ENCODE measurements at regions not wholly inside any gene's neighbourhood (a gene's known extent, or its start where the extent isn't known, plus 50 kb on each side); places are given as distances from the start of the nearest gene placed in this dataset.

GRCh38 chr4:24727390-24728224 is 67.8 kb upstream of the SOD3 start:
- Histone ChIP-seq H3K4me2 (ENCODE audit: low read depth, low read length) (no peak overlapping the region), H3K9me3 (replicated peaks; ENCODE audit: insufficient read depth, low read length) (no peaks in the 10 kb centered on the region), H3F3A (ENCODE audit: insufficient read depth, low read length) (no peaks in the 10 kb centered on the region), H3K4me3 (ENCODE audit: low read length) (no peak overlapping the region), H4K20me1 (ENCODE audit: insufficient read depth, low read length) (no peaks in the 10 kb centered on the region), H3K27me3 (replicated peaks; ENCODE audit: insufficient read depth, low read length) (no peaks in the 10 kb centered on the region), H3K79me2 (ENCODE audit: low read length) (no peaks in the 10 kb centered on the region), H2AFZ (ENCODE audit: low read length) (no peak overlapping the region), H3K9ac (ENCODE audit: low read length) (no peak overlapping the region), H3K4me1 (ENCODE audit: low read length) (no peaks in the 10 kb centered on the region), H3K9me2 (replicated peaks; ENCODE audit: insufficient read depth, low read length) (no peaks in the 10 kb centered on the region), H3K36me3 (replicated peaks; ENCODE audit: insufficient read depth, low read length) (no peaks in the 10 kb centered on the region), H3K27ac (ENCODE audit: low read length) (no peak overlapping the region)
- no peak for TF ChIP-seq EZH2 (optimal IDR thresholded peaks at IDR 0.05; ENCODE audit: low read depth, low read length)
- no peak for TF ChIP-seq EZH2phosphoT487 (IDR thresholded peaks at IDR 0.05; ENCODE audit: low read length)
- TF ChIP-seq CTCF (IDR thresholded peaks at IDR 0.05; ENCODE audit: low read length) = no peak
- no peak for DNase-seq

- Histone ChIP-seq H3K27me3 (replicated peaks; ENCODE audit: insufficient read depth, low read length) (no peaks in the 10 kb centered on the region), H3K9me2 (replicated peaks; ENCODE audit: insufficient read depth, low read length) (no peaks in the 10 kb centered on the region), H3K79me2 (ENCODE audit: low read length) (no peaks in the 10 kb centered on the region), H3F3A (ENCODE audit: insufficient read depth, low read length) (no peaks in the 10 kb centered on the region), H3K27ac (ENCODE audit: low read length) (no peak overlapping the region), H2AFZ (ENCODE audit: low read length) (no peak overlapping the region), H4K20me1 (ENCODE audit: insufficient read depth, low read length) (no peaks in the 10 kb centered on the region), H3K36me3 (replicated peaks; ENCODE audit: insufficient read depth, low read length) (no peaks in the 10 kb centered on the region), H3K4me2 (ENCODE audit: low read depth, low read length) (no peak overlapping the region), H3K4me3 (ENCODE audit: low read length) (no peak overlapping the region), H3K9ac (ENCODE audit: low read length) (no peak overlapping the region), H3K9me3 (replicated peaks; ENCODE audit: insufficient read depth, low read length) (no peaks in the 10 kb centered on the region), H3K4me1 (ENCODE audit: low read length) (no peaks in the 10 kb centered on the region)
- no peak for DNase-seq
- TF ChIP-seq CTCF (IDR thresholded peaks at IDR 0.05; ENCODE audit: low read length) = no peak
Measured at GRCh38 chr4:24729119-24729730, 66.1 kb upstream of the SOD3 start.

- Histone ChIP-seq H3K27me3 (replicated peaks; ENCODE audit: insufficient read depth, low read length) (no peaks in the 10 kb centered on the region), H3K4me2 (ENCODE audit: low read depth, low read length) (no peak overlapping the region), H3K4me3 (ENCODE audit: low read length) (no peak overlapping the region), H3K27ac (ENCODE audit: low read length) (no peak overlapping the region), H3K9me3 (replicated peaks; ENCODE audit: insufficient read depth, low read length) (no peaks in the 10 kb centered on the region), H3K36me3 (replicated peaks; ENCODE audit: insufficient read depth, low read length) (no peaks in the 10 kb centered on the region), H2AFZ (ENCODE audit: low read length) (no peak overlapping the region), H3K9ac (ENCODE audit: low read length) (no peak overlapping the region), H3F3A (ENCODE audit: insufficient read depth, low read length) (no peaks in the 10 kb centered on the region), H3K79me2 (ENCODE audit: low read length) (no peaks in the 10 kb centered on the region), H3K9me2 (replicated peaks; ENCODE audit: insufficient read depth, low read length) (no peaks in the 10 kb centered on the region), H4K20me1 (ENCODE audit: insufficient read depth, low read length) (no peaks in the 10 kb centered on the region), H3K4me1 (ENCODE audit: low read length) (0 out of 2 replicates have a peak, but pooled peaks cover 3% of the 10 kb centered on the region)
- no peak for TF ChIP-seq EZH2 (optimal IDR thresholded peaks at IDR 0.05; ENCODE audit: low read depth, low read length)
- TF ChIP-seq CTCF (IDR thresholded peaks at IDR 0.05; ENCODE audit: low read length) = no peak
- no peak for DNase-seq
Measured at GRCh38 chr4:24730256-24731001, 64.9 kb upstream of the SOD3 start.
